Fibroblast of lung (primary cell): ENCODE measurements at regions not wholly inside any gene's neighbourhood (a gene's known extent, or its start where the extent isn't known, plus 50 kb on each side); places are given as distances from the start of the nearest gene placed in this dataset.
A peak's percentile ranks its signal among the peaks of the same experiment; 100 is the strongest.

ENCODE experiments used
- DNase-seq, 2 donors: peaks; one replicate each; pipeline versions ENCODE4 v3.0.0 to v3.0.0-alpha.2; 2010; ENCODE audit warnings: low read depth in 2 of 2
- H2AFZ ChIP-seq: 2 replicates; pipeline ENCODE4 v1.5.1; 2012; ENCODE audit warnings: low read length, control low read depth, inconsistent platforms
- H3K27ac ChIP-seq: 2 replicates; pipeline ENCODE4 v1.5.1; 2011; ENCODE audit warnings: low read length, control low read depth; ENCODE audit not compliant: insufficient read depth
- H3K27me3 ChIP-seq: 2 replicates; pipeline ENCODE4 v1.5.1; 2011; ENCODE audit warnings: mild to moderate bottlenecking, low read length; ENCODE audit not compliant: control insufficient read depth, insufficient read depth
- H3K36me3 ChIP-seq: 2 replicates; pipeline ENCODE4 v1.5.1; 2011; ENCODE audit warnings: low read length; ENCODE audit not compliant: control insufficient read depth, insufficient read depth
- H3K4me1 ChIP-seq: 2 replicates; pipeline ENCODE4 v1.5.1; 2011; ENCODE audit warnings: low read length; ENCODE audit not compliant: control insufficient read depth, insufficient read depth; ENCODE audit errors: extremely low read depth
- H3K4me2 ChIP-seq: 2 replicates; pipeline ENCODE4 v1.5.1; 2011; ENCODE audit warnings: low read length, control low read depth; ENCODE audit not compliant: insufficient read depth; ENCODE audit errors: extremely low read depth
- H3K4me3 ChIP-seq, 4 experiments: fragments of 200-600 bp in 1 of 4; sonication (generic) in 1 of 4; replicated peaks in 1 of 4; 2 replicates each; pipeline ENCODE4 v1.5.1; 2011 to 2016; ENCODE audit warnings: low read length in 4 of 4, low read depth in 3 of 4, mild to moderate bottlenecking in 3 of 4, control low read depth in 2 of 4, inconsistent platforms in 1 of 4, mixed read lengths in 1 of 4; ENCODE audit not compliant: insufficient read depth in 1 of 4; ENCODE audit errors: control extremely low read depth in 1 of 4
- H3K79me2 ChIP-seq: 2 replicates; pipeline ENCODE4 v1.5.1; 2012; ENCODE audit warnings: mild to moderate bottlenecking, low read length, inconsistent platforms; ENCODE audit not compliant: control insufficient read depth, insufficient read depth
- H3K9ac ChIP-seq: 2 replicates; pipeline ENCODE4 v1.5.1; 2011; ENCODE audit warnings: mild to moderate bottlenecking, low read length, control low read depth; ENCODE audit not compliant: insufficient read depth
- H3K9me3 ChIP-seq: 2 replicates; pipeline ENCODE4 v1.5.1; 2012; ENCODE audit warnings: low read depth, low read length; ENCODE audit not compliant: control insufficient read depth, insufficient read depth
- H4K20me1 ChIP-seq: 2 replicates; pipeline ENCODE4 v1.5.1; 2011; ENCODE audit warnings: low read length; ENCODE audit not compliant: control insufficient read depth, insufficient read depth; ENCODE audit errors: extremely low read depth
- EZH2 ChIP-seq: IDR thresholded peaks from 2 replicates; pipeline ENCODE4 v1.5.1; 2012; ENCODE audit warnings: low read length, control low read depth, mild to moderate bottlenecking; ENCODE audit errors: missing control alignments
- TF ChIP-seq, protein P1 (sequence below), 2 donors: IDR thresholded peaks in 1 of 2; conservative IDR thresholded peaks in 1 of 2; 1 replicate in 1 of 2; 2 replicates in 1 of 2; pipeline ENCODE4 v1.5.1; 2011 to 2012; ENCODE audit warnings: low read length in 2 of 2, control low read depth in 1 of 2, inconsistent platforms in 1 of 2, low read depth in 1 of 2, mild to moderate bottlenecking in 1 of 2

DNA sequence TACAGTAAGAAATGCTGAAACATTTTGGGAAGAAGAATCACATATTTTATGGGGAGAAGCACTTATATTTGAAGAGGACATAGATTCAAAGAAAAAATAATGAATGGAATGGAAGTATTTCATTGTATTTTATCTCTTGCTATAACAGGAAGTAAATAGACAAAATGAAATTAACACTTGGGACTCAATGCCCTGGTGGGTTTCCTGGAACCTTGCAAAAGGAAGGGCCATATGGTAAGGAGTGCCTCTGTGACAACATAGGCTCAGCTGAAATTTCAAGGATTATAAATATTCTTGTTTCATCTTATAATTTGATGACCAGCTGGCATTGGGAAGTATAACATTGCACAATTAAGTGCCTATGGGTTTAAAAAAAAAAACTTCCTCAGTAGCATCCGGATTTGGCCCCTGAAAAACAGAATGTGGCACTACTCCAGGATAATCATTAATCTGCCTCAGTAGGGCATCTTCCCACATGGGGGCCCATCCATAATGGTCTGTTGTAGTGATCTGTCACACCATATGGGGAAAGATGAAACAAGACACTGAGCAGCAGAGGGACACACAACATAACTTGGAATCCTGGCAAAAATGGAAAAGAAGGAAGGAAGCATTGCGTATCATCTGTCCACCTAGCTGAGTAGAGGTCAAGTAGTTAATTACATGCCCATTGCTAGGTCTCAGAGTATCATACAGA lies 321.6 kb downstream of the NDFIP2 start:
- Histone ChIP-seq H3K9me3 (no peaks in the 10 kb centered on the region), H3K27ac (no peak overlapping the region), H3K4me3 (no peak overlapping the region), H3K9ac (no peak overlapping the region), H3K36me3 (no peaks in the 10 kb centered on the region), H3K79me2 (no peaks in the 10 kb centered on the region), H2AFZ (no peak overlapping the region), H3K4me1 (no peaks in the 10 kb centered on the region), H3K4me2 (no peak overlapping the region), H4K20me1 (no peaks in the 10 kb centered on the region), H3K27me3 (no peaks in the 10 kb centered on the region)
- no peak for DNase-seq
- no peak for TF ChIP-seq EZH2
- TF ChIP-seq, protein P1, sequence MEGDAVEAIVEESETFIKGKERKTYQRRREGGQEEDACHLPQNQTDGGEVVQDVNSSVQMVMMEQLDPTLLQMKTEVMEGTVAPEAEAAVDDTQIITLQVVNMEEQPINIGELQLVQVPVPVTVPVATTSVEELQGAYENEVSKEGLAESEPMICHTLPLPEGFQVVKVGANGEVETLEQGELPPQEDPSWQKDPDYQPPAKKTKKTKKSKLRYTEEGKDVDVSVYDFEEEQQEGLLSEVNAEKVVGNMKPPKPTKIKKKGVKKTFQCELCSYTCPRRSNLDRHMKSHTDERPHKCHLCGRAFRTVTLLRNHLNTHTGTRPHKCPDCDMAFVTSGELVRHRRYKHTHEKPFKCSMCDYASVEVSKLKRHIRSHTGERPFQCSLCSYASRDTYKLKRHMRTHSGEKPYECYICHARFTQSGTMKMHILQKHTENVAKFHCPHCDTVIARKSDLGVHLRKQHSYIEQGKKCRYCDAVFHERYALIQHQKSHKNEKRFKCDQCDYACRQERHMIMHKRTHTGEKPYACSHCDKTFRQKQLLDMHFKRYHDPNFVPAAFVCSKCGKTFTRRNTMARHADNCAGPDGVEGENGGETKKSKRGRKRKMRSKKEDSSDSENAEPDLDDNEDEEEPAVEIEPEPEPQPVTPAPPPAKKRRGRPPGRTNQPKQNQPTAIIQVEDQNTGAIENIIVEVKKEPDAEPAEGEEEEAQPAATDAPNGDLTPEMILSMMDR (conservative IDR thresholded peaks at IDR 0.05 in 1 of 2, IDR thresholded peaks at IDR 0.05 in 1 of 2; ENCODE audit: low read depth in 1 of 2, low read length in 2 of 2), result no peak

DNA sequence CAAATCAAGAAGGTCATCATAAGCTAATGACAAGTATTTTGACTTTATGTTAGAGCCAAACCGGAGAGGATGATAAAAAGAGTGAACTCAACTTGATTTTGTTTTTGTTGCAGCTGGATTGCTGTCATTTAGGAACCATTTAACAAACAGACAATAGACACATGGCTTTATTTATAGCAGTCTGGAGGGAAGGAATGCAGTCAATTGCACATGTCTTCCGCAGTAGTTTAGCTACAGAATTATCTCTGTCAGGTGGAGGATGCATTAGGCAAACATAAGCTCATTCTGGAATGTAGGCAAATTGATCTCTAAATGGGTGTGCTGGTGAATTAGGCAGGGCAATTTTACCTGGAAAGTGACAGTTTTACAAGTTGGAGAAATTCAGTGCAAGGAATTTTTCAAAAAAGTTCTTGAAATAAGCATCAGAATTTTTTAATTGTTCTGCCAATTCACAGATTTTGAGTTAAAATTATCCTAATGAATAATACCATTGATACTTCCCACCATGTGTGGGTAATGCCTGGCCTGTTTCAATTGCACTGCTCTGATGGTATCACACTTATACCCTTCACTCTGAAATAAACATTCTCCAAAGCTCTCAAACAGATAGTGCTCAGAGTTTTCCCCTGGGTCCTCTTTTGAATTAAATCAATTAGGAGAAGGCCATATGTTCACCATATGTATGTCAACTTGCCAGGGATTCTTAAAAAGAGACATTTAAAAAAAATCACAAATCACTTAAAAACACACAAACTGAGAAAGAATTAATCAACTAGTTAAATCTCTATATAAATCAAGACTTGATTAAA lies 318.3 kb downstream of the NDFIP2 start:
- no peak overlapping the region for H3K4me3 ChIP-seq
- no peaks in the 10 kb centered on the region for H4K20me1 ChIP-seq
- H3K9me3 ChIP-seq, result no peaks in the 10 kb centered on the region
- H2AFZ ChIP-seq, result no peak overlapping the region
- H3K4me1 ChIP-seq, result no peaks in the 10 kb centered on the region
- H3K9ac ChIP-seq, result no peak overlapping the region
- no peak overlapping the region for H3K27ac ChIP-seq
- no peak overlapping the region for H3K4me2 ChIP-seq
- no peaks in the 10 kb centered on the region for H3K36me3 ChIP-seq
- DNase-seq, result peak in 1 of 2 donors; percentile 57
- TF ChIP-seq EZH2, result no peak
- TF ChIP-seq, protein P1 (conservative IDR thresholded peaks at IDR 0.05 in 1 of 2, IDR thresholded peaks at IDR 0.05 in 1 of 2; ENCODE audit: low read depth in 1 of 2, low read length in 2 of 2), result no peak
- H3K79me2 ChIP-seq, result no peaks in the 10 kb centered on the region
- no peaks in the 10 kb centered on the region for H3K27me3 ChIP-seq

DNA sequence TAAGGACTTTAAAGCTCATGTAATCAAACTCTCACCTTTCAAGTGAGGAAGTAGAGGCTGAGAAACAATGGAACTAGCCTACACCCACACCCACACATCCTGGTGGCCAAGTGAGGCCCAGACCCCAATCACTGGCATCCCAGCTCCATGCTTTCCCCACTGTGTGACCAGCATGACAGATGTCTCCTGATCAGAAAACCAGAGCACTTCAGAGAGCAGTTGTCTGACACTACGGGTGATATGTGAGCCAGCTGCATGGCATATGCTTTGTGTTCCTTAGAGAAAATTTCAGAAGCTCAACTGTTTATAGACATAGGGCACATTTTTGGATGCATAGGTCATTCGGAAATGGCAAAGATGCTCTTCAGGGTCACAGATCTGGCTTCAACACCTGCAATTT lies 315.2 kb downstream of the NDFIP2 start:
- Histone ChIP-seq H3K27ac (no peak overlapping the region), H3K9me3 (no peaks in the 10 kb centered on the region), H3K4me3 (no peak overlapping the region), H4K20me1 (no peaks in the 10 kb centered on the region), H3K4me1 (no peaks in the 10 kb centered on the region), H2AFZ (no peak overlapping the region), H3K36me3 (no peaks in the 10 kb centered on the region), H3K79me2 (no peaks in the 10 kb centered on the region), H3K27me3 (no peaks in the 10 kb centered on the region), H3K9ac (no peak overlapping the region), H3K4me2 (no peak overlapping the region)
- DNase-seq, result no peak
- TF ChIP-seq, protein P1 (conservative IDR thresholded peaks at IDR 0.05 in 1 of 2, IDR thresholded peaks at IDR 0.05 in 1 of 2; ENCODE audit: low read depth in 1 of 2, low read length in 2 of 2), result no peak
- no peak for TF ChIP-seq EZH2
